HG02588 (cell line): ENCODE measurements at regions not wholly inside any gene's neighbourhood (a gene's known extent, or its start where the extent isn't known, plus 50 kb on each side); places are given as distances from the start of the nearest gene placed in this dataset.

Source experiments
- ATAC-seq: cut with Tn5 transposase; IDR thresholded peaks from one replicate; pipeline ENCODE4 v1.9.1; 2021; ENCODE audit warnings: mild to moderate bottlenecking, moderate library complexity; ENCODE audit not compliant: unreplicated experiment

DNA sequence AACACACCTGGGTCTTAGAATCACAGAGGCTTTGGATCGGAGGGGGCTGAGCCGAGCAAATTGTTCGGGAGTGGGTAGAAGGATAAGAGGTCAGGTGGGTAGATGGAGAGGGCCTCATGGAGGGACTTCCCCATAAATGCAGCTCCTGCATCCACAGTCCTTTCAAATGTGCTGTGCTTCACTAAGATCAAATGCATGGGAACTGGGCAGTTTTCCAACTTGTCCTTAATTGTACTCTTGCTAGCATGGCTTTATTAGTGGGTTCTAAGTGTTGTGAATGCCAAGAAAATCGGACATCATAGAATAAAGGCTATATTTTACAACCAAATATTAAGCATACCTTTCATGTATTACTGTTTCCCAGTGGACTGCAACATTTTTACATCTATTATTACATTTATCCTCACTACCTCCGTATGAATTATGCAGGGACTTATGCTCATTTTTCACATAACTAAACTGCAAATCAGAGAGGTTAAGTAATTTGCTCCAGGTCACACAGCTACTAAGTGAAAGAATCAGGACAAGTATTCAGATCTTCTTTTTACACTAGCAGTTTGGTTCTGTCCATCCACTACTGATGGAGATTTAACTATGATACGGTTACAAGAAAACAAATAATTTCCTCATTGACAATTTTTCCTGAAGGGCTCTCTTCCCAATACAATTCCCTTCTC lies 174.5 kb upstream of the RUNX1 start:
- ATAC-seq, result no peak

DNA sequence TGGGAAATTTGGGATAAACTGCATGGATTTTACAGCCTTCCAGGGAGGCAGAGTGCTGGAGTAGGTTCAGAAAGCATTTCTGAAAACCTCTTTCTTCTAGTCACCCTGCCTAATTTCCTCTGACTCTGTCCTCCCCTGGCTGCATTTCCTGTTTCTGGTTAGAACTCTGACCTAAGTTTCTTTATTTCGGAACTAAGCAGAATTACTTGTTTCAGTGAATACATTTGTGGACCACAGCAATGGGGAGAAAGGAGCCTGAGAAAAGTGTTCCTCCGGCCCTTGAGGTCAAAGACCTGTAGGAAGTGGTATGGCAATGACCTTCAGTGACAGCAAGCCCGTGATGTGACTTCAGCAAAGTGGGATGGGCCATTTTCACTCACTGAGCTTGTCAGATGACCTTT lies 173.4 kb upstream of the RUNX1 start:
- peak; percentile 30 for ATAC-seq

DNA sequence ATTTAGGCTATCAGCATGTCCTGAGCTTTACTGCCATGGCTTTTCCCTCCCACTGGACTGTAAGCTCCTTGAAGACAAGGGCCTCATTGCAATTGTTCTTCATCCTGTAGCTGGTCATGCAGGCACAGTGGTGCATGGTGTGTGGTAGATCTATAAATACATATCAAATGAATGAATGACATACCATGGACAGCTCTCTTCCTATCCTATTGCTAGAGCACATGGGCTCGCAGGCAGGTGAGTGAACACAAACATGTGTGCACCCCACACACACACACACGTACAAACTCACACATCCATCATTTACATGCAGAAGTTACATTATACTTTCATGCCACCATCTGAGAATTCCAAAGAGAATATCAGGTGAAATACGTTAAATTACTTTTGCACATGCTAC lies 172.9 kb upstream of the RUNX1 start:
- no peak for ATAC-seq

DNA sequence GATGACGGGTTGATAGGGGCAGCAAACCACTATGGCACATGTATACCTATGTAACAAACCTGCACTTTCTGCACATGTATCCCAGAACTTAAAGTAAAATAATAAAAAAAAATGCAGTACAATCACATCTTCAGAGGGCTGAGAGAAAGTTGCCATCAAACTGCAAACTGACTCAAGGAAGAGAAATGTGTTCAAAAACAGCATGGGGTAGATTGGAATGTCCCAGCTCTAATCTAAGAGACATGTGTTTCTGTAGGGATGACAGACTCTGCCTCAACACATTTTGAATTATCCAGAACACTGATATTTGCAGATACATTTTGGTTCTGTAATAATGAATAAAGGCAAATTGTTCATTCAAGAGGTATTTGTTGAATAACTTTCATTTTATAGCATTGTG lies 171.2 kb upstream of the RUNX1 start:
- no peak for ATAC-seq

DNA sequence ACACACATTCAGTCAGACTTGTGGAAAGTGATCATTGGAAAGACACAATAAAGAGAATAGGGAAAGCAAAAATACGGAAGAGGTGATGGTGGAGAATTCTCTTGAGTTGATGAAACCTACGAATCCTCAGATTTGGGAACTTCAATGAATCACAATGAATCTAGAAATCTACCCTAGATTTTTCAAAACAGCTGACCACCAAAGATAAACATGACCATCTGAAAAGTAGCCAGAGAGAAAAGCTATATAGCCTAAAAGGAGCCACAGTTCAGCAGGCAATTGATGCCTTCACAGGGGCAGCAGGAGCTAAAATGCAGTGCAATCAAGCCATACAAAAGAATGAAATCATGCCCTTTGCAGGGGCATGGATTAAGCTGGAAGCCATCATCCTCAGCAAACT lies 170.6 kb upstream of the RUNX1 start:
- ATAC-seq, result no peak

DNA sequence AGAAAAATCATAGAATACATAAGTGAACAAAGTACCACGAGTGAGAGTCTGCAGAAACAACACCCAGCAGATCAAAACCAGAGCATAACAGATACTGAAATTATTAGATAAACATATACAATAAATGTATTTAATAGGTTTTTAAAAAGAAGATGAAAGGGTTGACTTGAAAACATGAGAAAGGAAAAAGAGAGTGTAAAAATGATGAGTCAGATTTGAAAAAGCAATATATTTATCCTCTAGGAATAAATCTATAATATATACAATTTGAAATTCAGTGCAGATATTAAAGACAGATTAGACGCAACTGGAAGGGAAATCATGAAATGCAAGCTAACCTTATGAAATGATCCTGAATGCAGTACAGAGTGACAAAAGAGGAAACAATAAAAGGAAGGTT lies 170.2 kb upstream of the RUNX1 start:
- no peak for ATAC-seq

DNA sequence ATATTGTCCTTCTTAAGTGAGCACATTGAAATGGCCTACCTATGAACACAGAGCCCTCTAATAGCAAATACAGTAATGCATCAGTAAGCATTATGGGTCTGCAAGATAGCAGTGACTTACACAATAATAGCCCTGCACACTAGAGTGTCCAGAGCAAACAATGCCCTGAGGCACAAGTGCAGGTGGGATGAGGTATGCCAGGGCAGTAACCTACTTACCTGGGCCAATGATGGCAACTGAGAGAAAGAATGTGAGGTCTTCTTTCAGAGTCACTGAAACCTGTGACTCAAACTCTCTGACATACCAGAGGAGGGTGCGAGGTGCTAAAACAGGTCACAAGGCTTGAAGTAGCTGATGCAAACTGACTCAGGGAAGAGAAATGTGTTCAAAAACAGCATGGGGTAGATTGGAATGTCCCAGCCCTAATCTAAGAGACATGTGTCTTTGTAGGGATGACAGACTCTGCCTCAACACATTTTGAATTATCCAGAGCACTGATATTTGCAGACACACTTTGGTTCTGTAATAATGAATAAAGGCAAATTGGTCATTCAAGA lies 168.5 kb upstream of the RUNX1 start:
- ATAC-seq, result no peak

DNA sequence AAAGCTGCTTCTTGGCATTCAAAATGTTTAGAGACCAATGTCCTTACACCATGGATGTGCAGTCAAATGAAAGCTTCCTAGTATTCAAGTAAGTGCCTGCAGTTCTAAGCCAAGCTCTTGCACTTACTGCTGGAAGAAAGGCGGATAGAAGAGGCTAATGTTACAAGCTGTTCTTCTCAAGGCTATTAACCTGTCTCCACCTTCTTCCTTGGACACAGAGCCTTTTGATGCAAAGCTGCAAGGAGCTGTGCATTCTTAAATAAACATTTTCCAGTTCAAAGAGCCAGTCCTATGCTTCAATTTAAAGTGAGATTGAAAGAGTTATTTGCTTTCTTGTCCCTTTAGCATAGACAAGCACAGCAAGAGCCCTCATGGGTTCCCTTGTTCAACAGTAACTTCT lies 167.9 kb upstream of the RUNX1 start:
- ATAC-seq, result no peak

DNA sequence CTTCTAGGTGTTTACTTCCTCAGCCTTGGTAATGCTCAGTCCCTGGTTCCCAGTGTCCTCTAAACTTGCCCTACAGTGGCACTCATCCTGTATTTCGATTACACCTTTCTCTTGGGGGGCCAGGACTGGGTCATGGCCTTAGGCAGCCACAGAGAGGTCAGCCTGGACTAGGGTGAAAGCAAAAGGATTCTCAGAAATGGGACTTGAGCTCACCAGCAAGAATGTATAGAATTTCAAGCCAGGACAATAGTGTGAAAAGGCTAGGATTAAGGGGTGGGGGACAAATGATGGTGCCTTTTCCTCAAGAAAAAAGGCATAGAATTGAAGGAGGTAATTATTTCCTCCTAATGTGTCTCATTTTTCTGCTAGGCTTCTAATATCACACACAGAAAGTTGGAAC lies 166.8 kb upstream of the RUNX1 start:
- ATAC-seq, result no peak

DNA sequence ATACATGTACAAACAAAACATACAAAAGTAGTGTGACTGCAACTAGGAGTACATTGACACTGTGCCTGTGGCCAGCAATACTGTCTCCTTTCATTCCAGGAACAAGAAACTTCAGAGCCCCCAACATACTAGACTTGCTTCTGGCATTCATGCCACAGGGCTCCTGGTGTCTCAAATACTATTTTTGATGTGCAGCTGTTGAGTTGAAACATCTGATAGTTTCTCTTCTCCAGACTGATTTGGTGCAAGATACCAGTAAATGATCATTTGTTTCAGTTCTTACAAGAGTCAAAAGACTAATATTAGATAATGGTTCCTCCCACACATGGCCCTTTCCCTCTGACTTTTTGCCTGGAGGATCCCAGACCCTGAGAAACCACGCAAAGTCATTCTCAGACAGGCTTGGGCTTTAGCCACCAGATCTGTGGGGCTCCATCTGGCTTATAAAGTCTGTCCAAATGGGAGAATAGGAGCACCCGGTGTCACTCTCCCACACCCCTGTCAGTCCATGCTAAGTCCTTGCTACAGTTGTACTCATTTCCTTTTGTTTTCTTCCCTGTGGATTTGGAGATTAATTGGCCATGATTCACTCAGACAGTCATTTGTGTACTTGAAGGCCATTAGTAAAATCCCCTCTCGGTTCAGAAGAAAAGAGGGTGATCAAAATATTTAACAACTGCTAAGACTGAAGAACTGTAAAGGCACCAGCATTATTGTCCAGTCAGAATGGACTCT lies 163.5 kb upstream of the RUNX1 start:
- ATAC-seq, result no peak

DNA sequence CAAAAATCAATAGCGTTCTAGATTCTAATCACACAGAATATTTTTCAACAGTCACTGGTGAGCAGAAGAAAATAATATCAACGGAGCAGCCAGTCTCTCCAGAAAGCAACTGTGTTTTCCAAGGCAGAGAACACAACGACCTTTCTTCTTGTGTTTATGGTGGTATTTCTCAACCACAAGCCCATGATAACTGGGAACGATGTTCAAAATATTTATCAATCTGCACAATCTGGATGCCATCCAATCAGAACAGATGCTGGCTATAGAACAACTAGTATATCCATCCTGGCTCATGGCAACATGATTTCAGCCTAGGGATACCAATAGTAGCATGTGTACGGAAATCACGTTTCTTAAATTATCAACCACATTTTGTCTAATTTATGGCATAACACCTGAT lies 162.7 kb upstream of the RUNX1 start:
- no peak for ATAC-seq

DNA sequence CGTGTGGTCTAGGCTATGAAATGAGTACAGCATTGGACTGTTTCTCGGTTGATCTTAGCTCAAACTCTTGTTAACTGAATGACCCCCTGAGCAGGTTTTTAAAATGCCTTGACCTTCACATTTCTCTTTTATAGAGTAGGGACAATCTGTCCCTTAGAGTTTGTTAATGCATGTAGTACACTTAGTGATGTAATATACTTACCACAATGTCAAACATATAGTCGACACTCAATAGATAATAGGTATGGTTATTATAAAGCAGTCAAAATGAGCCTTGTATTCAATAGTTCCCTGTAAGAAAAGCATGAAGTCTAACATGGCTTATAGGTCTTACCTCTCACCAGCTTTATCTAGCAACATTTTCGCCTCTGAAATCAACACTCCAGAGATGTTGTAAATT lies 161.0 kb upstream of the RUNX1 start:
- no peak for ATAC-seq

DNA sequence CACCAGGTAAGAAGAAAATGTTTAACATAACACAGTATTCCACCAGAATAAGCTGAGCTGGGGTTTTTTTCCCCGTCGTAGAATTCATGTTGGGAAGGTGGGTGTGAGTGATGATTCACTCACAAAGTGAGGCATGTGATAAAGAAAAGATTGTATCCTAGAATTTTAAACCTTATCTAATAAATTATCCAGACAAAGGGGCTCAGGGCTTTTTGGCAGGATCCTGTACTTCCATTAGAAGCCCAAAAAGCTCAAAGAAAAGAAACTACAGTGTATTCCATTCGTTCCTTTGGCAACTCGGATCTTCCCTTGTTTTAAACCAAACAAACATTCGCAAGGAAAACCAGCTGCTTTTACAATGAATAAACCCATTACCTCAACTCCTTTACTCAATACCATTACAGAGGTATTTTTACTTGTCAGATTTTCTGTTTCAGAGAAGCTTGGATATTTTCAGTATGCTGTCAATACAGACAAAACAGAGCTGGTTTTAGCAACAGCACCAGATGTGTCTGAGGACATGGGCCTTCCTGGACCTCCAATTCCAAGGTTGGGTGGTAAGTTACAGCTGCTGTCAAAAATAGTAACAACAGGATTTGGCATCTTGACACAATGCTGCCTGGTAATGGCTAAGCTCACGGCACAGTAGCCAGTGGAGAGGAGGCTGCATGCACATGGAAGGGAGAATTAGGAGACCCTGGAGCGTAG lies 159.9 kb upstream of the RUNX1 start:
- no peak for ATAC-seq

DNA sequence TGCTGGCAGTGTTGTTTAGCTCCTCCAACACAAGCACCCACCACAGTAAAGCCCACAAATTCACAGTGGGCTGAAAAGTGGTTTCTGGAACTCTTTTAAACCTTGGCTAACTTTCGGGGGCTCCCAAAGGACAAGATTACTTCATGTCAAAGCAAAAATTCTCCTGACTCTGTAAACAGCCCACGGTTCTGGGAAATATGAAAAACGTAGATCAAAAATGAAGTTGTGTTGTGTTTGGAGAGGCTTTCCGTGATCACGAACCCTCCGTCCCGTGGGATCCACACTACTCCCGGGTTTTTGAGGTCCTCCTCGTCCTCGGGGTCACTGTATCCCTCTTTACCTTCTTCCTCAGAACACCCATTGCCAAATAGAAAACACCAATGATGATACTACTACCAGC lies 159.0 kb upstream of the RUNX1 start:
- ATAC-seq, result no peak

DNA sequence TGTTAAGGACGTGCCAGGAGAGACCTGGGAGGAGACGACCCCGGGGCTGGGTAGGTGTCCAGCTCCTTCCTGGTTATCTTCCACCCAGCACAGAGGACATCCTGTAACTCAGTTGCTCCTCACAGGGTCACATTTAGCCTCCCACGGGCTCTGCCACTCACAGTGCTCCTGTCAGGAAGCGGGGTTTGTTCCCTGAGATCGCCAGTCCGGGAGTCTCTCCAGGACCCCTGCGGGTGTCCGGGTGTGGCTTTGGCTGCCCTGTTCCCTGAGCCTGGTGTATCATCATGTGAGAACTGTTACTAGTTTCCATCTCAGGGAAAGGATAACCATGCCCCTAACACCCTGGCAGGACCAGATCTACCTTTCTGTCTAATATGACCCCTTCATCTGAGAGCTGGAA lies 158.2 kb upstream of the RUNX1 start:
- no peak for ATAC-seq

DNA sequence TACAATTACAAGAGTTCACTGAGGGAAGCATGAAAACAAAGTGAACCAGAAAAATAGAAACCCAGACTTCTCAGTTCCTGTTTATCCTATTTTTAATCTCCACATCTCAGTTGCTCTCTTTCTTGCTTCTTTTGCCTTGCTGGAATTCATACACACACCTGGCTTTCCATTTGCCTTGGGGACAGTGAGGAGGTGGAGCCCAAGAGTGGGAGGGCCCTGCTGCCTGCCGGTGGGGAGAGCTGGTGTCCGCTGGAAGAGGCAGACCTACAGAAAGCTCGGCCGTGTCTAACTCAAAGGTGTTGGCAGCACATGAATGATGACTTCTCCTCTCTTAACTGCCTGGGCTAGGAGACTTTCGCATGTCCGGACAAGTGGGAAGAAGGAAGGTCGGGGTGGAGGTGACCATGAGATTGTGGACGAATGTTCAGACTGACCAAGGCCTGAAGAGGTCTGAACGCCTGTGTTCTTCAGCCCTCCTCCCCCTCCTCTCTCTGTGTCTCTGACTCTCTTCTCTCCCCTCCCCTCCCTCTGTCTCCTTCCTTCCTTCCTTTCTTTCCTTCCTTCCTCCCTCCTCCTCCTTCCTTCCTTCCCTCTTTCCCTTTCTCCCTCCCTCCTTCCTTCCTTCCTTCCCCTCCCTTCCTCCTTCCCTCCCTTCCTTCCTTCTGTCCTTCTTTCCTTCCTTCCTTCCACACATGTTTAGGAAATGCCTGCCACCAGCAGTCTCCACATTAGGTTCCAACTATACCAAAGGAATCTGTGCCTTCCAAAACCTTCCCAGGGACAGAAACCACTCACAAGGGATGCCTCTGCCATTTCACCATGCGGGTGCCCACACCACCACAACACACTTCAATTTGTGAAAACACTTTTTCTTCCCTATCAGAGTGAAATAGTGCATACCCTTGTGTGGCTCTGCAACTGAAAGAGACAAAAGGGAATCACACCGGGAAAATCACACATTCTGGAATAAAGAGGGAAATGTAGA lies 157.3 kb upstream of the RUNX1 start:
- peak; percentile 38 for ATAC-seq

DNA sequence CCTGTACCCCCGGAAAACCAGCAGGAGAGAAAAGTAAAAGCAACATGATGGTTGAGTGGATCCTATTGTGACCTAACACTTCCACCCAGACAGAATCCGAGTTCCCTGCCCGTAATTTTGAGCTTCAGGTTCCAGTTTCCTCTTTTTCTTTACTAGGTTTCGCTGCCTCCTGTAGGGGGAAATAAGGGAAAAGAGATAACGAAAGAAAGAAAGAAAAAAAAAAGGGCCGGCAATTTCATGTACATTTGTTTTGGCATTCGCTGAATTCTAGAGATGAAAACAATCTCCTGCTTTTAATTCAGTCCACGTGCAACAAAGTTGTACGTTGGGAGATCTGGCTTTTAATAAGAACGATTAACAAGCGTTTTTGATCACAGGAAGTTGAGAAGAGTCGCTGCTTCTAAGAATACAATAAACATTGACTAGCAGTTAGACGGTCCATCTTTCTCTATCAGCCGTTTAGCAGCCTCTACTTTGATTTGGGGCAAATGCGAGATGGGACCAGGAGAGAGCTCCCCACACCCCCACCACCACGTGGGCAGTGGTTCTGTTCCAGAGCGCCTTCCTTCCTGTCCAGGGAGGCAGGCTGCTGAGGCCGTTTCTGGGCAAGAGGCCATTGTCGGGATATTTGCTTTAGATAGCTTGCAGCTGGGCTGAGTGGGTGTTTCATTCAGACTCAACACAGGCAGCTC lies 155.9 kb upstream of the RUNX1 start:
- ATAC-seq, result no peak

DNA sequence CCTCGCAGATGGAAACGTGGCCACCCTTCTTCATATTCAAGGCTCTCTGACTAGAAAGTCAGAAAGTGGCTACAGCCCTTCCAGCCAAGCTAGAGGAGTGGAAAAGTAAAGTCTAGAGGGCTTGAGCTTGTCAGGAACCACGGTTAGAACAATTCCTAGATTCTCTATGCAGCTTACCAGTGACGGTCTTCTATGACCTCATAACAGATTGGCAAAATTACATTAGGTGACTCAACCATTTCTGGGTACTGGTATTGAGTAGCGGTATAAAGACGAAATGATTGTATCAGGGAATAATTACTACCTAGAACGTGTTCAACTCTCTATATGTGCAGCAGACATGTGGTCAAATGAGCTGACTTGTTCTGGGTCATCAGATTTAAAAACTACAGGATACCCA lies 155.0 kb upstream of the RUNX1 start:
- no peak for ATAC-seq

DNA sequence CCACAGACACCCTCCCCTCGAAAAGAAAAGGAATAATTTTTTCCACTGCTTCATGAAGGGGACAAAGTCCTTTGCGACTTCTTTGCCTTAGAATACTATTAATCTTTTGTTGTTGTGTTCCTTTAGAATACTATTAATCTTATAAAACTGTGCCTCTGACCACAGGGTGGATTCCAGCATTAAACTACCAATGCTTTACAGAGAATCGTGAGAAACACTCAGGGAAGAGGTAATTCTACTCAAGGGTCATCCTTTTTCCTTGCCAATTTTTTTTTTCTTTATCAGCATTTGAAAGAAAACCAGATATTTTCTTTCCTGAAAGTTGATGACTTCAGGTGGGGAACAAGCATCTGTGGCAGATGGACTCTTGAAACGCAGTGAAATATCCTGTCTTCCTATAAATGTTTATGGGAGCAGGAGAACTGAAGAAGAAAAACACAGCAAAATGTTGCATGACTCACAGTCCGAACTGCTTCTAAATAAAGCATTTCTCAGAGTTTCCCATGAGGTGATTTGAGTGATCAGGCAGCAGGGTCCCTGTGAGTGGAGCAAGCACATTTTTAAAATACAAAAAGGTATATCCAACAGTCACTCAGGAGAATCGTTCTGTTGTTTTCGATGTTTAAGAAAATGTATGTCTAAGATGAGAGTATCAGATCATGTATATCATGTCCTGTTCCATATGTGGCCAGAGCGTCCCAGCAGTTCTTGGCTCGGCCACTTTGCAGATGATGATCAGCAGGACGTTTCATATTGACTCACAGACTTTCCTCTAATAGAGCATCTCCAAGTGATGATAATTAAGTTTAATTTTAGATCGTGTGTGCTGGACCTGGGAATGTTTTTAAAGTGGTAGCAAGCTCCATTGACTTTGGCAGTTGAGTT lies 154.2 kb upstream of the RUNX1 start:
- ATAC-seq, result no peak
